Epithelial cell of esophagus (primary cell): ENCODE measurements at regions not wholly inside any gene's neighbourhood (a gene's known extent, or its start where the extent isn't known, plus 50 kb on each side); places are given as distances from the start of the nearest gene placed in this dataset.
"Not testable (repeated sequence)": the region's sequence is repeated elsewhere in the genome, so short reads cannot be mapped to it uniquely, and the experiment has no call there.

ENCODE experiments used
- DNase-seq: peaks from one replicate; pipeline ENCODE4 v3.0.0; 2010; ENCODE audit warnings: low read depth
- H3K4me3 ChIP-seq: 2 replicates; pipeline ENCODE4 v1.5.1; 2011; ENCODE audit warnings: mild to moderate bottlenecking, low read length, control low read depth
- CTCF ChIP-seq: IDR thresholded peaks from 2 replicates; pipeline ENCODE4 v1.5.1; 2011; ENCODE audit warnings: low read depth, mild to moderate bottlenecking, low read length, control low read depth, inconsistent platforms; ENCODE audit not compliant: insufficient read depth; ENCODE audit errors: missing control alignments

- not testable (repeated sequence) for H3K4me3 ChIP-seq, DNase-seq
Measured at GRCh38 chr16:33990488-33990887, 531.1 kb downstream of the TP53TG3F start.

DNA sequence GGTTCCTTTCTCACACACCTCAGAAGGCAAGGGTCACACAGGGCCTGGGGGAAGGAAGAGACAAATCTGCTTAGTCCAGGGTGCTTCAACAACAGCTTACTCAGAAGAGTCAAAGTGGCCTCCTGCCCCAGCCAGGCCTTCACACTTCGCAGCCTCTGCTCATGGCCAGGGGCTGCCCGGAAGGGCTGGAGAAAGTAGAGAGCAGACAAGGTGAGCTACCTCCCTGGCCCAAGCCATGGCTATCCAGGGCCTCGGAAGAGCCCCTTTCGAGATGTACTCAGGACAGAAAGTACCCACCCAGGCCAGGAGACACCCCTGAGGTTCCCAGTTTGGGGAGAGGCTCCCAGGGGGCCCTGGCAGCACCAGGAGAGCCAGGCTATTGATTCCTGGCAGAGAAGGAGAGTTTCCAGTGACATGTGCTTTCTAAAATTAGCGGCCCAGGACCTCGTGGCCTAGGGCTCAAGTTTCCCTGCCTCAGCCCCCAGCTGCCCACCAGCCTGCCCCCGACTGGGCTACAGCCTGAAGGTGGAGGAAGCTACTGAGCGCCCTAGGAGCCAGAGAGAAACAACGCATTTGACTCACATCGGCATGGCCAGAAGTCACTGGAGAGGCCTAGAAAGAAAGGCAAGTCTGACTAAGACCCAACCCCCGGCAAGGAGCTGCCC, 533.2 kb downstream of the TP53TG3F start:
- not testable (repeated sequence) for DNase-seq, H3K4me3 ChIP-seq

GRCh38 chr16:33994207-33994606, 534.8 kb downstream of the TP53TG3F start:
- not testable (repeated sequence) for DNase-seq, H3K4me3 ChIP-seq

GRCh38 chr16:33995821-33996372, 536.5 kb downstream of the TP53TG3F start:
- DNase-seq, H3K4me3 ChIP-seq: not testable (repeated sequence)

- not testable (repeated sequence) for DNase-seq, H3K4me3 ChIP-seq
Measured at GRCh38 chr16:34001184-34001583, 541.8 kb downstream of the TP53TG3F start.

GRCh38 chr16:34001961-34002360, 542.5 kb downstream of the TP53TG3F start:
- not testable (repeated sequence) for DNase-seq

DNA sequence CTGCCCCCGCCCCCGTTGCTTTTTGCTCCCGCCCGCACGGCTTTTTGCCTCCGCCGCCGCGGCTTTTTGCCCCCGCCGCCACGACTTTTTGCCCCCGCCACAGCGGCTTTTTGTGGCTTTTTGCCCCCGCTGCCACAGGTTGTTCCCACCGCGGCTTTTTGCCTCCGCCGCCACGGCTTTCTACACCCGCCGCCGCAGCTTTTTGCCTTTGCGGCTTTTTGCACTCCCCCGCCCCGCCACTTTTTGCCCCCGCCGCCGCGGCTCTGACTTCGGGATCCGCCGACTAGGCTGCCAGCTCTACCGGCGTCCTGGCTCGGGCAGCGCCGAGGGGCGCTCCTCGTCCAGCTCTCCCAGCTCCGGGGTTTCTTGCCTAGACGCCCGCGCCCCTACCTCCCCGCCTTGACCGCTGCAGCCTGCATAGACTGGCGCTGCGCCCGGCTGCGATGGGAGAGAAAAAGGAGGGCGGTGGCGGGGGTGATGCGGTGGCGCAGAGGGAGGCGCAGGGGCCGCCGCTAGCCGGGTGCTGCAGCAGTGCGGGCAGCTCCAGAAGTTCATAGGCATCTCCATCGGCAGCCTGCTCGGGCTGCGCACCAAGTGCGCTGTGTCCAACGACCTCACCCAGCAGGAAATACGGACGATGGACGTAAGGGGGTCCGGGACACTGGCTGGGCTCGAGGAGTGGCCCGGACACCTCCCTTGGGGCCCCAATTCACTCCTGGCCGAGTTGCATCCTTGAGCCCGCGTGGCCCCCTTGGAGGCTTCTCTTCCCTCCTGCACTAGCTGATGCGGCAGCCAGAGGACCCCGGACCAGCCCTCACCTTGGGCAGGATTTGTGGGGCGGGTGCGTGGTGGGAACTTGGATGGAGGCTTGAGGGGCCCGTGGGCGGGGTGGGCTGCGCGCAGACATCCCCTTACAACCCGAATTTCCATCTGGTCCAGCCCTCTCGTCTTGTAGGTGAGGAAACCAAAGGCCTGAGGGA, 555.7 kb downstream of the TP53TG3F start:
- H3K4me3 ChIP-seq, DNase-seq: not testable (repeated sequence)

More at GRCh38 chr16:34001961-34002360, 542.5 kb downstream of the TP53TG3F start:
- not testable (repeated sequence) for H3K4me3 ChIP-seq

- not testable (repeated sequence) for DNase-seq, H3K4me3 ChIP-seq
Measured at GRCh38 chr16:34018277-34018676, 558.9 kb downstream of the TP53TG3F start.

DNA sequence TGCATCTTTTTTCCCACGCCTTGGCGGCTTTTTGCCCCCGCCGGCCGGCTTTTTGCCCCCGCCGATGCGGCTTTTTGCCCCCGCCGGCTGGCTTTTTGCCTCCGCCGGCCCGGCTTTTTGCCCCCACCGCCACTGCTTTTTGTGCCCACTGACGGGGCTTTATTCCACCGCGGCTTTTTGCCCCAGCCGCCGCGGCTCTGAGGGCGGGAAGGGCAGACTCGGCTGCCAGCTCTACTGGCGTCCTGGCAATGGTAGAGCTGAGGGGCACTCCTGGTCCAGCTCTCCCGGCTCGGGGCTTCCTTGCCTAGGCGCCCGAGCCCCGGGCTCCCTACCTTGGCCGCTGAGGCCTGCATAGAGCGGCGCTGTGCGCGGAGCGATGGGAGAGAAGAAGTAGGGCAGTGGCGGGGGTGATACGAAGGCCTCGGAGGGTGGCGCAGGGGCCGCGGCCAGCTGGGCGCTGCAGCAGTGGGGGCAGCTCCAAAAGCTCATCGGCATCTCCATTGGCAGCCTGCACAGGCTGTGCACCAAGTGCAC, 591.4 kb downstream of the TP53TG3F start:
- no peak for DNase-seq

DNA sequence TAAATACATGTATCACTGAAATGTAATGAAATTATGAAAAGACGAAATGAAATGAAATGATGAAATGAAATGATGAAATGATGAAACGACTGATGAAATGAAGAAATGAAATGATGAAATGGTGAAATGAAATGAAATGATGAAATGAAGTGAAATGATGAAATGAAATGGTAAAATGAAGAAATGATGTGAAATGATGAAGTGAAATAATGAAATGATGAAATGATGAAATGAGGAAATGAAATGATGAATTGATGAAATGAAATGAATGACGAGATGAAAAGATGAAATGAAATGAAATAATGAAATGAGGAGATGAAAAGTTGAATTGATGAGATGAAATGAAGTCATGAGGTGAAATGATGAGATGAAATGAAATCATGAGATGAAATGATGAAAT, 594.7 kb downstream of the TP53TG3F start:
- DNase-seq = no peak
- H3K4me3 ChIP-seq = no peak overlapping the region
- no peak for TF ChIP-seq CTCF

More for the DNA sequence above, 591.4 kb downstream of the TP53TG3F start:
- H3K4me3 ChIP-seq = no peak overlapping the region
- no peak for TF ChIP-seq CTCF

DNA sequence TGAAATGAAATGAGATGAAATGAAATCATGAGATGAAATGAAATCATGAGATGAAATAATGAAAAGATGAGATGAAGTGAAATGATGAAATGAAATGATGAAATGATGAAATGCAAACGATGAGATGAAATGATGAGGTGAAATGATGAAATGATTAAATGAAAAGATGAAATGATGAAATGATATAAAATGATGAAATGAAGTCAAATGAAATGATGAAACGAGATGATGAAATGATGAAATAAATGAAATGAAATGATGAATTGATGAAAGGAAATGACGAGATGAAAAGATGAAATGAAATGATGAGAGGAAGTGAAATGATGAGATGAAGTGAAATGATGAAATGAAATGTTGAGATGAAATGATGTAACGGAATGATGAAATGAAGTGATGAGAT, 595.6 kb downstream of the TP53TG3F start:
- DNase-seq = no peak
- no peak for TF ChIP-seq CTCF
- H3K4me3 ChIP-seq = no peak overlapping the region

- DNase-seq, H3K4me3 ChIP-seq: not testable (repeated sequence)
Measured at GRCh38 chr16:34062620-34063253, 603.3 kb downstream of the TP53TG3F start.

DNA sequence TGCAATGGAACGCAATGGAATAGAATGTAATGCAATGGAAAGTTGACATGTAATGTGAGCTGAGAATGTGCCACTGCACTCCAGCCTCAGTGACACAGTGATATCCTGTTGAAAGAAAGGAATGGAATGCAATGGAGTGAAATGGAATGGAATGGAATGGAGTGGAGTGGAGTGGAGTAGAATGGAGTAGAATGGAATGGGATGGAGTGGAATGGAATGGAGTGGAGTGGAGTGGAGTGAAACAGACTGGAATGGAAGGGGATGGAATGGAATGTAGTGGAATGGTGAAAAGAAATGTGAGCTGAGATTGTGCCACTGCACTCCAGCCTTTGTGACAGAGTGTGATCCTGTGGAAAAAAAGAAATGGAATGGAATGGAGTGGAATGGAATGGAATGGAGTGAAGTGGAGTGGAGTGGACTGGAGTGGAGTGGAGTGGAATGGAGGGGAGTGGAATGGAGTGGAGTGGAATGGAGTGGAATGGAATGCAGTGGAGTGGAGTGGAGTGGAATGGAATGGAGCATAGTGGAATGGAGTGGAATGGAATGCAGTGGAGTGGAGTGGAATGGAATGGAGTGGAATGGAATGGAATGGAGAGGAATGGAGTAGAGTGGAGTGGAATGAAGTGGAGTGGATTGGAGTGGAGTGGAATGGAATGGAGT, 604.2 kb downstream of the TP53TG3F start:
- not testable (repeated sequence) for H3K4me3 ChIP-seq, DNase-seq

DNA sequence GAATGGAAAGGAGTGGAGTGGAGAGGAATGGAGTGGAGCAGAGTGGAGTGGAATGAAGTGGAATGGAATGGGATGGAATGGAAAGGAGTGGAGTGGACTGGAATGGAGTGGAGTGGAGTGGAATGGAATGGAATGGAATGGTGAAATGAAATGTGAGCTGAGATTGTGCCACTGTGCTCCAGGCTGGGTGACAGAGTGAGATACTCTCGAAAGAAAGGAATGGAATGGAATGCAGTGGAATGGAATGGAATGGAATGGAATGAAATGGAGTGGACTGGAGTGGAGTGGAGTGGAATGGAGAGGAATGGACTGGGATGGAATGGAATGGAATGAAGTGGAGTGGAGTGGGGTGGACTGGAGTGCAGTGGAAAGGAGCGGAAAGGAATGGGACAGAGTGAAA, 605.2 kb downstream of the TP53TG3F start:
- DNase-seq, H3K4me3 ChIP-seq: not testable (repeated sequence)
